ENCODE measurements at regions not wholly inside any gene's neighbourhood (a gene's known extent, or its start where the extent isn't known, plus 50 kb on each side); places are given as distances from the start of the nearest gene placed in this dataset.

DNA sequence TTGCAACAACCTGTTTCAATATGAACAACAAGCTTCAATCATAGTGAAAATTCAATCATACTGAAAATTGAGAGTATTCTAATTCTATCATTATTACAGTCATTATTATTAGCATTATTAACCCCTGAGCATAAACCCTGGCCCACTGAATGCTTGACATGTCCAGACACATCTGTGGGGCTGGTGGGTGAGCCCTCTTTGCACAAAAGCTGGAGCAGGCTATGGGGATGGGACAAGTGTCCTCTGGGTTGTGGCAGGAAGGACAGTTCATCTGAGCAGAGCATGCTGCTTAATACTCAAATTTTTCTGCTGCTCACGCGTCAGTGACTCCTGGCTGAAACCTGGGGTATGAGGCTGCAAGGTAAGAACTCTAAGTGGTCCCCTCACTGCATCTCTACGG, 451.1 kb upstream of the POU3F3 start:
- TF ChIP-seq, protein P1, sequence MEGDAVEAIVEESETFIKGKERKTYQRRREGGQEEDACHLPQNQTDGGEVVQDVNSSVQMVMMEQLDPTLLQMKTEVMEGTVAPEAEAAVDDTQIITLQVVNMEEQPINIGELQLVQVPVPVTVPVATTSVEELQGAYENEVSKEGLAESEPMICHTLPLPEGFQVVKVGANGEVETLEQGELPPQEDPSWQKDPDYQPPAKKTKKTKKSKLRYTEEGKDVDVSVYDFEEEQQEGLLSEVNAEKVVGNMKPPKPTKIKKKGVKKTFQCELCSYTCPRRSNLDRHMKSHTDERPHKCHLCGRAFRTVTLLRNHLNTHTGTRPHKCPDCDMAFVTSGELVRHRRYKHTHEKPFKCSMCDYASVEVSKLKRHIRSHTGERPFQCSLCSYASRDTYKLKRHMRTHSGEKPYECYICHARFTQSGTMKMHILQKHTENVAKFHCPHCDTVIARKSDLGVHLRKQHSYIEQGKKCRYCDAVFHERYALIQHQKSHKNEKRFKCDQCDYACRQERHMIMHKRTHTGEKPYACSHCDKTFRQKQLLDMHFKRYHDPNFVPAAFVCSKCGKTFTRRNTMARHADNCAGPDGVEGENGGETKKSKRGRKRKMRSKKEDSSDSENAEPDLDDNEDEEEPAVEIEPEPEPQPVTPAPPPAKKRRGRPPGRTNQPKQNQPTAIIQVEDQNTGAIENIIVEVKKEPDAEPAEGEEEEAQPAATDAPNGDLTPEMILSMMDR (IDR thresholded peaks at IDR 0.05): no peak
- TF ChIP-seq POLR2A (IDR thresholded peaks at IDR 0.05): no peak
- TF ChIP-seq EP300 (IDR thresholded peaks at IDR 0.05): no peak
